ENCODE measurements at regions not wholly inside any gene's neighbourhood (a gene's known extent, or its start where the extent isn't known, plus 50 kb on each side); places are given as distances from the start of the nearest gene placed in this dataset.

DNA sequence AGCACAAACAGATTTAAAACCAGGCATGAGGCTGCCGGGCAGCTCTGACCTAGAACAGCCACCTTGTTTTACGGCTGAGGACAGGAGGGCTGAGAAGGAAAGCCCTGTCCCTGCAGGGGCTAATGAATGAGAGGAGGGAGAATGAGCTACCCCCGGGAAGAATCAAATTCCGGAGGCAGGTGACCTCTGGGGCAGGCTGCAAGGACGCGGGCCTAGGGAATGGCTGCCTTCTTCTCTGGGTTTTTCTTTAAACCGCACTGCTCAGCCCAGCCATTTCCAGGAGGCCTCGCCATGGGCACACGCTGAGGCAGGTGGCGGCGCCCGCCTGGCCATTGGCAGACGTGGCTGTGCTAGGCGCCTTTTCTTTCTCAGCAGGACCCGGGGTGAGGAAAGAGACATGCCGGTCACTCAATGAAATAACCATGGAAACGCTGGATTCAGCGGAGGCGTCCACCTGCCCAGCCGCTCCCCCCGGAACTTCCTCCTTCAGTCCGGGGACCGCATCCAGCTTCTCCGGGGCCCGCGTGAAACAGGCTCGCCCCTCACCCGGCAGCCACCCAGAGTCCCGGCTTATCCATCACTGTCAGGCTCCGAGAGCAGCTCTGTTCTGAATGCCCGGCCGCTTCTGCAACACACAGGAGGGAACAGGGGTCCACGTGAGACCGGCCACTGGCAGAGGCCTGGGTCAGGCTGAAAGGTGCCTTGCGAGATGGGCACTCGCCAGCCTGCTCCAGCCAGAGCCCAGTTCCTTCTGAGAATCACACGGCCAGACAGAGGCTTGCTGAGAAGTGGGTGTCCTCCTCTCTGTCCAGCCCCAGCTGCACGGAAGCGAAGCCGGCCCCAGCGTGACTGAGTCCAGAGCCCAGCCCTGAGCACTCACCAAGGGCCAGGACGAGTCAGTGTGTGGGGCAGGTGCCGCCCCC lies 82.1 kb downstream of the PDGFA start:
- Histone ChIP-seq H3K9ac (ENCODE audit: low read depth, low read length) (no peak overlapping the region), H3K27me3 (ENCODE audit: insufficient read depth, low read length) (no peaks in the 10 kb centered on the region), H3K4me3 (ENCODE audit: low read length) (no peak overlapping the region), H3K9me3 (ENCODE audit: insufficient read depth, low read depth, low read length) (no peaks in the 10 kb centered on the region), H3K36me3 (ENCODE audit: insufficient read depth, low read depth, low read length) (no peaks in the 10 kb centered on the region), H3K4me1 (ENCODE audit: insufficient read depth, low read length) (peaks cover 6% of the 10 kb centered on the region), H3K27ac (ENCODE audit: low read length) (no peak overlapping the region)

DNA sequence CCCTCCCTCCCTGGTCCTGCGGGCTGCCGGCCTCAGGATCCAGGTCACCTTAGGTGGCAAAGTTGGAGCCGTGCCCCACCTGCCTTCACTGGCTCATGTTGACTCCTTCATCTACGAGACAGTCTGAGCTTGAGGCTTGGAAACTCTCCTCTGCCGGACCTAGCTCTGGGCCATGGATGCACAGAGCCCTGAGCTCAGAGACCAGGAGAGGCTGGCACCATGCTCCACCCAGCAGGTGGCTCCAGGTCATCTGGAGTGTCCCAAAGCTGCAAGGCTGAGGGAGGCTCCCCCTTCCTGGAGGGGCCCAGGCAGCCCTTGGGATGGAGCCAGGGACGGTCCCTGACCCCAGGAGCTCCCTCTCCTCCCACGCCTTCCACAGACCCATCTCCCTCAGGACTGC lies 81.3 kb downstream of the PDGFA start:
- no peaks in the 10 kb centered on the region for H3K9me3 ChIP-seq (ENCODE audit: insufficient read depth, low read depth, low read length)
- H3K4me3 ChIP-seq (ENCODE audit: low read length), result no peak overlapping the region
- no peaks in the 10 kb centered on the region for H3K36me3 ChIP-seq (ENCODE audit: insufficient read depth, low read depth, low read length)
- H3K4me1 ChIP-seq (ENCODE audit: insufficient read depth, low read length), result peaks cover 6% of the 10 kb centered on the region
- no peaks in the 10 kb centered on the region for H3K27me3 ChIP-seq (ENCODE audit: insufficient read depth, low read length)
- no peak overlapping the region for H3K9ac ChIP-seq (ENCODE audit: low read depth, low read length)
- H3K27ac ChIP-seq (ENCODE audit: low read length), result no peak overlapping the region

DNA sequence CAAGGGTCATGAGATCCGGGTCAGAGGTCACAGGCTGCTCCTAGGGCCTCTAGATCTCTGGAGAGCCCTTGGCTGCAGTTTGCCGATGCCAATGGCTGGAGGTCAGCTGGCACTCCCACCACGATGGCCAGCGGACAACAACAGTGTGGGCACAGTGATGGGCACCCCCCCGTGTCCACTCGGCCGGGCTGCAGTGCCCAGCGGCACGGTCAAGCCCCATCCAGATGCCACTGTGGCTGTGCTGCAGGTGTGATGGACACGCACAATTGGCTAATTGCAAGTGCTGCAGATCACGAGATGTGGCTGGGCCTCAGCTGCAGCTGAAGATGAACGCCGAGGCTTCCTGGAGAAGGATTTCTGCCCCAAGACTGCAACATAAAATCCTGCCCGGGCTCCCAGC lies 80.7 kb downstream of the PDGFA start:
- Histone ChIP-seq H3K4me1 (ENCODE audit: insufficient read depth, low read length) (peaks cover 6% of the 10 kb centered on the region), H3K4me3 (ENCODE audit: low read length) (no peak overlapping the region), H3K27ac (ENCODE audit: low read length) (no peak overlapping the region), H3K27me3 (ENCODE audit: insufficient read depth, low read length) (no peaks in the 10 kb centered on the region), H3K9ac (ENCODE audit: low read depth, low read length) (no peak overlapping the region), H3K36me3 (ENCODE audit: insufficient read depth, low read depth, low read length) (no peaks in the 10 kb centered on the region), H3K9me3 (ENCODE audit: insufficient read depth, low read depth, low read length) (no peaks in the 10 kb centered on the region)

DNA sequence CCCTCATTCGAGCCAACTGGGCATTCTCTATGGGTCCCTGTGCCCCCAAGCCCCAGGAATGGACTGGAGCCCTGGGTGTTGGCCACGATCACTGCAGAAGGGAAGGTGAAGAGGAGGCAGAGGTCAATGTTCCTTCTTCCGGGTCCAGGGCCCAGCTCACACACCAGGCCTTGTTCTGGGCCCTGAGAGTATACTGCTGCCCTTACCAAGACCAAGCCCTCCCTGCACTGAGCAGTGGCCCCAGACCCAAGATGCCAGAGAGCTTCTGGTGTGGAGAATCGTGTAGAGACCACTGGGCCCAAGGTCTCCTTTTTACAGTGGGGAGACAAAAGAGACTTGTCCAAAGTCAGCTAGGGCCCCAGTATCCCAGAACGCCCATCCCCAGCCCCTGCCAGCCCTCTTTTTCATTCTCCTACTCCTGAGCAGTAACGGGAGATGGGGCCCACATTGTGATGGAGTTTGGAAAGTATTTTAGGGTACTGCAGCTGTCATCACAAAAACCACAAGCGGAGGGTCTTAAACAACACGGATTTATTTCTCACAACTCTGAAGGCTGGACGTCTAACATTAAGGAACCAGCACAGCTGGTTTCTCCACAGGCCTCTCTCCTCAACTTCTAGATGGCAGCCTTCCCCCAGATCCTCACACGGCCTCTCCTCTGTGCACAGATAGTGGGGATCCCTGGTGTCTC lies 79.4 kb downstream of the PDGFA start:
- no peaks in the 10 kb centered on the region for H3K9me3 ChIP-seq (ENCODE audit: insufficient read depth, low read depth, low read length)
- H3K9ac ChIP-seq (ENCODE audit: low read depth, low read length), result no peak overlapping the region
- no peaks in the 10 kb centered on the region for H3K27me3 ChIP-seq (ENCODE audit: insufficient read depth, low read length)
- no peak overlapping the region for H3K27ac ChIP-seq (ENCODE audit: low read length)
- no peaks in the 10 kb centered on the region for H3K36me3 ChIP-seq (ENCODE audit: insufficient read depth, low read depth, low read length)
- no peak overlapping the region for H3K4me3 ChIP-seq (ENCODE audit: low read length)
- H3K4me1 ChIP-seq (ENCODE audit: insufficient read depth, low read length), result peaks cover 6% of the 10 kb centered on the region

DNA sequence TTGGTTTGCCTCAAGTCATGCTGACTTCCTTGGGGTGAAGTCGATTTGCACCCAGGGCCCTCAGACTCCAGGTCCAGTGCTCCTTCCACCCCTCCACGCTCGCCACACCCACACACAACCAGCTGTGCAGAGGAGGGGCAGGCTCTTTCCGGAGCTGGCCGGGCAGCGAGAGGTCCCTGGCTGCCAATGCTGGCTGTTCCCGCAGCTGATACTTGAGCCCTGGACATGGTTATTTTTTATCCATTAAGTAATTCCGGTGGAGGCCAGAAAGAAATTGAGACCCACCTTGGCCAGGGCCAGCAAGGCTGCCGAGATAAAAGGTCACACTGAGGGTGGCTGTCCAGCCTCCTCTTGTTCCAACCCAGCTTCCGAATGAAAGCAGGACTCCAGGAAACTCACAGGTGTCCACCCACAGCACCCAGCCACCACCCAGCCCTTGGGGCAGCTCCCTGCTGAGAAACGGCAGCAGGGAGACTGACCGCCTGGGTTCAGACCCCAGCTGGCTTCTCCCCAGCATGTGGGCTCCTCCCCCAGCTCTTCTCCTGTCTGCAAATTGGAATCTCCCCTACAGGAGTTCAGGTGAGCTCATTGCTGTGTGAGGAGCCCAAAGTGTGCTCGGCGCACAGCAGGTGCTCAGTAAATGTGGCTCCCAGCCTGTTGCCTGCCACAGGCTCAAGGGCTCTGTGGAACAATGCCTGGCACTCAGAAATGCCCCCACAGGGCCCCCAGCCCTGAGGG lies 77.8 kb downstream of the PDGFA start:
- H3K4me3 ChIP-seq (ENCODE audit: low read length), result no peak overlapping the region
- no peaks in the 10 kb centered on the region for H3K9me3 ChIP-seq (ENCODE audit: insufficient read depth, low read depth, low read length)
- no peaks in the 10 kb centered on the region for H3K27me3 ChIP-seq (ENCODE audit: insufficient read depth, low read length)
- H3K4me1 ChIP-seq (ENCODE audit: insufficient read depth, low read length), result peaks cover 6% of the 10 kb centered on the region; the same call in 1 of the 2 replicates
- H3K27ac ChIP-seq (ENCODE audit: low read length), result no peak overlapping the region
- H3K9ac ChIP-seq (ENCODE audit: low read depth, low read length), result no peak overlapping the region
- H3K36me3 ChIP-seq (ENCODE audit: insufficient read depth, low read depth, low read length), result no peaks in the 10 kb centered on the region

DNA sequence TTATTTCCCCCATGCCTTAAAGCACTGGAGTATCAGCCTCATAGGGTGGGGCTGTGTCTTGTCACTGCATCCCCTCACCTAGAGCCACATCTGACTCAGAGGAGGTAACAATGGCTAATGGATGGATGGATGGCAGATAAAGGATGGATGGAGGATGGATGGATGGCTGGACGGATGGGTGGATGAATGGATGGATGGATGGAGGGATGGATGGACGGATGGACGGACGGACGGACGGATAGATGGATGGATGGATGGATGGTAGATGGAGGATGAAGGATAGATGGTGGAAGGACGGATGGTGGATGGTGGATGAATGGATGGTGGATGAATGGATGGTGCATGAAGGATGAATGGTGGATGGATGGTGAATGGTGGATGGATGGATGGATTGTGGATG lies 77.2 kb downstream of the PDGFA start:
- Histone ChIP-seq H3K9ac (ENCODE audit: low read depth, low read length) (no peak overlapping the region), H3K4me1 (ENCODE audit: insufficient read depth, low read length) (no peaks in the 10 kb centered on the region; the same call in 1 of the 2 replicates), H3K27ac (ENCODE audit: low read length) (no peak overlapping the region), H3K27me3 (ENCODE audit: insufficient read depth, low read length) (no peaks in the 10 kb centered on the region), H3K36me3 (ENCODE audit: insufficient read depth, low read depth, low read length) (no peaks in the 10 kb centered on the region), H3K9me3 (ENCODE audit: insufficient read depth, low read depth, low read length) (no peaks in the 10 kb centered on the region), H3K4me3 (ENCODE audit: low read length) (no peak overlapping the region)

DNA sequence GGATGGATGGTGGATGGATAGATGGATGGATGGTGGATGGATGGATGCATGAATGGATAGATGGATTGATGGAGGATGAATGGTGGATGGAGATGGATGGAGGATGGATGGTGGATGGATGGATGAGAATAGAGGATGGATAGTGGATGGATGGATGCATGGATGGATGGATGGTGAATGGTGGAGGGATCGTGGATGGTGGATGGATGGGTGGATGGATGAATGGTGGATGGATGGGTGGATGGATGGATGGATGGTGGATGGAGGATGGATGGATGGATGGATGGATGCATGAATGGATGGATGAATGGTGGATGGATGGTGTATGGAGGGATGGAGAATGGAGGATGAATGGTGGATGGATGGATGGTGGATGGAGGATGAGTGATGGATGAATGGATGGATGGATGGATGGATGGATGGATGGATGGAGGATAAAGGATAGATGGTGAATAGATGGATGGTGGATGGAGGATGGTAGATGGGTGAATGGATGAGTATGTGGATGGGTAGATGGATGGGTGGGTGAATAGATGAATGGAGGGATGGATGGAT lies 76.3 kb downstream of the PDGFA start:
- Histone ChIP-seq H3K4me1 (ENCODE audit: insufficient read depth, low read length) (no peaks in the 10 kb centered on the region), H3K4me3 (ENCODE audit: low read length) (no peak overlapping the region), H3K9me3 (ENCODE audit: insufficient read depth, low read depth, low read length) (no peaks in the 10 kb centered on the region), H3K9ac (ENCODE audit: low read depth, low read length) (no peak overlapping the region), H3K27ac (ENCODE audit: low read length) (no peak overlapping the region), H3K36me3 (ENCODE audit: insufficient read depth, low read depth, low read length) (no peaks in the 10 kb centered on the region), H3K27me3 (ENCODE audit: insufficient read depth, low read length) (no peaks in the 10 kb centered on the region)

DNA sequence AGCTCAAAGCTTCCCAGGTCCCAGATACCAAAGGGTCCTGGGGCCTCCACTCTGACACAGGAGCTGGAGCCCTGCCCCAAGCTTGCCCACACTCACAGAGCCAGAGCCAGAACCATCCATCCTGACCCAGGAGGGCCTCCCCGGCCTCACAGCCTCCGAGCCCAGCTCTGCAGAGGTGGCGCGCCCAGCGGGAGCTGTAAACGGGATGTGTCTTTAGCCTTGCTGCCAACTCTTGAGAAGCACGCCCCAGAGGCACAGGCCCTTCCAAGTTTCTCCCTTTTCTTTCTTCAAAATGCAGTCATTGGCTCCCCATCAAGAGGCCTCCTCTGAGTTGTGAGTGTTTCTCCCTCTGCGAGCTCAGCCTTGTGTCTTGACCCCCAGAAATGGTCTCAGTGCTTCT lies 75.0 kb downstream of the PDGFA start:
- H3K4me1 ChIP-seq (ENCODE audit: insufficient read depth, low read length), result no peaks in the 10 kb centered on the region
- H3K27ac ChIP-seq (ENCODE audit: low read length), result no peak overlapping the region
- H3K4me3 ChIP-seq (ENCODE audit: low read length), result no peak overlapping the region
- H3K36me3 ChIP-seq (ENCODE audit: insufficient read depth, low read depth, low read length), result no peaks in the 10 kb centered on the region
- no peaks in the 10 kb centered on the region for H3K9me3 ChIP-seq (ENCODE audit: insufficient read depth, low read depth, low read length)
- no peak overlapping the region for H3K9ac ChIP-seq (ENCODE audit: low read depth, low read length)
- H3K27me3 ChIP-seq (ENCODE audit: insufficient read depth, low read length), result no peaks in the 10 kb centered on the region

DNA sequence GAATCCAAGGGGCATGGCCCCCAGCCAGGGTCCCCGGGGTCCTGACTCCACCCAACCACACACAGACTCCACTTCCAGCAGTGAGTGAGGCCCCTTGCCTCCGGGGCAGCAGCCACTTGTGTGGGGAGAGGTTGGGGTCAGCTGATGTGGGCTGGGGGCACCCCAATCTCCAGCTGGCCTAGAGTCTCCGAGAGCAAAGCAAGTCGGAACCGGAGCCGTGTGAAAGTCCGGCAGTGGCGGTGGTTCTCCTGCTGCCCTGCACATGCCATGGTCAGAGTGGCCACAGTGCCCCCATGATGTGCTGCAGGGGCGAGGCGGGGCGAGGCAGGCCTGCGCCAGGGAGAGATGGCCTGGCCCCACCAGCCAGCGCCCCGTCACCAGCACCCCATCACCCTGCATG lies 74.6 kb downstream of the PDGFA start:
- Histone ChIP-seq H3K27me3 (ENCODE audit: insufficient read depth, low read length) (0 out of 2 replicates have a peak, but pooled peaks cover 1% of the 10 kb centered on the region), H3K9me3 (ENCODE audit: insufficient read depth, low read depth, low read length) (no peaks in the 10 kb centered on the region), H3K36me3 (ENCODE audit: insufficient read depth, low read depth, low read length) (no peaks in the 10 kb centered on the region), H3K9ac (ENCODE audit: low read depth, low read length) (no peak overlapping the region), H3K4me3 (ENCODE audit: low read length) (no peak overlapping the region), H3K27ac (ENCODE audit: low read length) (no peak overlapping the region), H3K4me1 (ENCODE audit: insufficient read depth, low read length) (no peaks in the 10 kb centered on the region)

DNA sequence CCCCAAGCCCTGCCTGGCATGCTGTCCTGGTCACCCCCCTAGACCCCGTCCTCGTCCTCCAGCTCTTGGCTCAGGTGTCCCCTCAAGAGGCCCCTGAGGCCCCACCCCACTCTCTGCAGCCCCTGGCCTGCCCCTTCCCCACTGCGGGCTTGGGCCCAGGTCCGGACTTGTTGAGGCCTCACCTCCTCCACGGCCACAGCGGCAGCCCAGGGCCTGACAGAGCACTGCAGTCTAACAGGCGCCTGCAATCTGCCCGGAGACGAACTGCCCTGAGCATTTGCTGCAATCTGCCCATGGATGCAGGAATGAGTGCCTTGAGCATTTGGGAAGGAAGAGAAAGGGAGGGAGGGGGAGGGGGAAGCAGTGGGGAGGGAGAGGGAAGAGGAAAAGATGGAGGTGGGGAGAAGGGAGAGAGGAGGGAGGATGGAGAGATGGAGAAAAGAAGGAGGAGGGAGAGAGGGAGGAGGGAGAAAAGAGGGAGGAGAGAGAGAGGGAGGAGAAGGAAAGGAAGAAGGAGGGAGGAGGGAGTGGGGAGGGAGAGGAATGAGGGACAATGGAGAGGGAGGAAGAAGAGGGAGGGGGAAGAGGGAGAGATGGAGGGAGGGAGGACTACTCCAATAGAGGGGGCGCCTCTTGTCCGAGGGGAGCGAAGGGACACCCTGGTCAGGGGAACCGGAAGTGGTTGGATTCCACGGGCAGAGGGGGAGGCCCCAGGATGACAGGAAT lies 73.9 kb downstream of the PDGFA start:
- H3K9ac ChIP-seq (ENCODE audit: low read depth, low read length), result no peak overlapping the region
- no peaks in the 10 kb centered on the region for H3K9me3 ChIP-seq (ENCODE audit: insufficient read depth, low read depth, low read length)
- H3K4me3 ChIP-seq (ENCODE audit: low read length), result no peak overlapping the region
- peaks cover 4% of the 10 kb centered on the region; the same call in 1 of the 2 replicates for H3K27me3 ChIP-seq (ENCODE audit: insufficient read depth, low read length)
- H3K36me3 ChIP-seq (ENCODE audit: insufficient read depth, low read depth, low read length), result no peaks in the 10 kb centered on the region
- no peak overlapping the region for H3K27ac ChIP-seq (ENCODE audit: low read length)
- no peaks in the 10 kb centered on the region for H3K4me1 ChIP-seq (ENCODE audit: insufficient read depth, low read length)

Data from iPS-20b (cell line).